GM18861 (cell line): ENCODE measurements at regions not wholly inside any gene's neighbourhood (a gene's known extent, or its start where the extent isn't known, plus 50 kb on each side); places are given as distances from the start of the nearest gene placed in this dataset.

Source experiments
- ATAC-seq: cut with Tn5 transposase; IDR thresholded peaks from one replicate; pipeline ENCODE4 v1.9.1; 2021; ENCODE audit not compliant: unreplicated experiment

DNA sequence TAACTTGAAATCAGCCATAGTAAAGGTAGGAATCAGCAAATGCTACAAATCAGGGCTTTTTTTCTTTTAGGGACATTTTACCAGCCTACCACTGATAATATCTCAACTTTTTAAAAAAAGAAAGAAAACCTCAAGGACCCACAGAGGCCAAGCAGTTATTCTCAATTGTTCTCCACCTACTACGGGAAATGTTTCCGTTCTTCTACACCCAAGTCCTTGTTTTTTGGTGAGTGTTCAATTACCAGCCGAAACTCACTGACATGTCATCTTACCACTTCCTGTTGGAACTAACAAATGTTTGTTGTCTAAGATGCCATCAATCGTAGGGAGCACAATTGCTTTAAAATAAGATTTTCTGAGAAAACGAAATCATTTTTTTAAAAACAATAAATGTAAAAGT is 50.2 kb upstream of the CDK1 start:
- no peak for ATAC-seq

- no peak for ATAC-seq
Measured at GRCh38 chr10:60726257-60726656, 52.0 kb upstream of the CDK1 start.

- ATAC-seq, result no peak
Measured at GRCh38 chr10:60722623-60723022, 55.7 kb upstream of the CDK1 start.

- ATAC-seq, result no peak
Measured at GRCh38 chr10:60719721-60720120, 58.6 kb upstream of the CDK1 start.

GRCh38 chr10:60718886-60719285 is 59.4 kb upstream of the CDK1 start:
- no peak for ATAC-seq

DNA sequence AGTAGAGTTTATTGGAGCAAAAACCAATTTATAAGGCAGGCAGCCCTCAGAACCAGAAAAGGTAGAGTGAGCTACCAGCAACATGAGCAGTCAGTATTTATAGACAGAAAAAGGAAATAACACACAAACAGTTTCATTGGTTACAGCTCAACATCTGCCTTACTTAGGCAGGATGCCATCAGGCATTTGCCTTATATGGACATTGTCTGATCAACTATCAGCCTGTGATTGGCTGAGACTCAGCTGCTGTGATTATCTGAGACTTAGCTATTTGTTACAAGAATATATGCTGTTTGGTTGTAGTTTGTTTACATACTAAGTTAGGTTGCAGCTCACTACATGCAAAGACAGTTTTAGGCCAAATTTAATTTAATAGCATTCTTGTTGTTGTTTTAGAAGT is 60.4 kb upstream of the CDK1 start:
- peak; percentile 75 for ATAC-seq

DNA sequence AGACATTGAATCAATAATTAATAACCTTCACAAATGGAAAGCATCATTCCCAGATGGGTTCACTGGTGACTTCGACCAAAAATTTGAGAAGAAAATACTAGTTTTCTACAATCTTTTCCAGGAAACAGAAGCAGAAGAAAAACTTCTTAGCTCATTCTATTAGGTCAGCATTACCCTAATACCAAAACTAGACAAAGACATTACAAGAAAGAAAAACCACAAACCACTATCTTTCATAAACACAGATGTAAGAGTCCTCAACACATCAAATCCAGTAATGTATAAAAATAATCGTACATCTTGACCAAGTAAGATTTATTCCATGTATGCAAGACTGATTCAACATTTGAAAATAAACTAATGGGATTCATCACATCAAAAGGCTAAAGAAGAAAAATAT is 64.0 kb upstream of the CDK1 start:
- ATAC-seq, result no peak

GRCh38 chr10:60711496-60711895 is 66.8 kb upstream of the CDK1 start:
- ATAC-seq, result no peak

DNA sequence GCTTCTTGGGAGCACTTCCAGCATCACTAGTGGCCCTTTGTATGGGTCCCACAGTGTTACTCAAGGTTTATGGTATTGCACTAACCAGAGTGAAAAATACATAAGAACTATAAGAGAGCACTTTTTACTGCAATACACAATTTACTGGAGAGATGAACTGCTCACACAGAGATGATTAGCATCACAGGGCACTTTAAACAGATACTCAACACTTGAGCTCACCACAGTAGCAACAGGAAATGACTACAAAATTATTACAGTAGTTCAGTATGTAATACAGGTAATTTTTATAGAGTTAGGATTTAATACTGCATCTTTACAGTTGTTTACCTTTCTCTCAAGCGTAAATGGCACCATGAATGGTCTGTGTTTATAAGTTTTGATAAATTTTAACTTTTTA is 68.2 kb upstream of the CDK1 start:
- ATAC-seq, result no peak

GRCh38 chr10:60708666-60709065 is 69.6 kb upstream of the CDK1 start:
- no peak for ATAC-seq

- no peak for ATAC-seq
Measured at GRCh38 chr10:60707841-60708240, 70.4 kb upstream of the CDK1 start.

- ATAC-seq, result no peak
Measured at GRCh38 chr10:60706146-60706545, 72.1 kb upstream of the CDK1 start.

- no peak for ATAC-seq
Measured at GRCh38 chr10:60705376-60705775, 72.9 kb upstream of the CDK1 start.

DNA sequence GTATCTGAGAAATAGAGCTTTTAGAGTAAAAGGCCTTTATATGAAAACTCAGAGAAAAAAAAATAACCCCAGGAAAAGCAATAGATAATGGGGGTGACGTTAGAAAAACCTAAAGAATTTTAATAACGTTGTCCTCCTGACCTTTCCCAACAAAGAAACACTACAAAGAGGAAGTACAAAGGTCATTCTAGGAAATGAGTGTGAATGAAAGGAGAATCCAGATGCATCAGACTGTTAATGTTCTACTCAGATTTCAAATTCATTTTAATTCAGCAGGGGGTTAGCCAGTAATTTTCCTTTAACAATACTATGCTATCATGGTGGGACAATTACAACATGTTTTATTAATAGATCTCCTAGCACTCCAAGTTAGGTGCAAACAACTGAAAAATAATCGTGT is 73.8 kb upstream of the CDK1 start:
- ATAC-seq, result no peak

GRCh38 chr10:60703266-60704041 is 74.8 kb upstream of the CDK1 start:
- no peak for ATAC-seq

DNA sequence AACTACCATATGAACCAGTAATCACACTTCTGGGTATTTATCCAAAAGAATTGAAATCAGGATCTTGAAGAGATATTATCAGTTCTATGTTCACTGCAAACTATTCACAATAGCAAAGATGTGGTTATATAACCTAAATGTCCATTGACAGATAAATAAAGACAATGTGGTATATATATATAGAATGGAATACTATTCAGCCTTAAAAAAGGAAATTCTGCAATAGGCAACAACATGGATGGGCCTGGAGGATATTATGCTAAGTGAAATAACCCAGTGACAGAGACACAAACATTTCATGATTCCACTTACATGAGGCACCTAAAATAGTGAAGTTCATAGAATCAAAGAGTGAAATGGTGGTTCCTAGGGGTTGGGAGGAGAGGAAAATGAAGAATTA is 90.6 kb upstream of the CDK1 start:
- ATAC-seq, result no peak

GRCh38 chr10:60684091-60684490 is 94.2 kb upstream of the CDK1 start:
- no peak for ATAC-seq

- no peak for ATAC-seq
Measured at GRCh38 chr10:60681103-60681502, 97.2 kb upstream of the CDK1 start.

- no peak for ATAC-seq
Measured at GRCh38 chr10:60679388-60679990, 98.8 kb upstream of the CDK1 start.

DNA sequence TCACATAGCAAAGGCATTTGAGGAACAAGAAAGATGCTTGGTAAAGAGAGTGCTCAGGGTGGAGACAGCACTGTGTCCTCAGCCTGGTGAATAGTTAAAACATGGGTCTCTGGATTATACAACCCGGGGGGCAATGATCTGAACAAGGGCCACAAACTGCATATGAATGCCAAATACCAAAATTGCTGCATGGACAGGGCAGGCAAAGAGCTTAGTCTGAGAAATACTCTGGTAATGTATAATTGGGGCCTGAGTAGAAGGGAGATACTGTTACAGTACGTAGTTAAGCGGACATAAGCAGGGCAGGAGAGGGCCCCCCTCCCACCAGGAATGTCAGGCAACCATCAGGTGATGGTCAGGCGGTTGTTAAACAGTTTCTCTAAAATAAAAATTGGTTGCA is 99.3 kb upstream of the CDK1 start:
- no peak for ATAC-seq

GRCh38 chr10:60677531-60678129 is 100.6 kb upstream of the CDK1 start:
- ATAC-seq, result no peak

DNA sequence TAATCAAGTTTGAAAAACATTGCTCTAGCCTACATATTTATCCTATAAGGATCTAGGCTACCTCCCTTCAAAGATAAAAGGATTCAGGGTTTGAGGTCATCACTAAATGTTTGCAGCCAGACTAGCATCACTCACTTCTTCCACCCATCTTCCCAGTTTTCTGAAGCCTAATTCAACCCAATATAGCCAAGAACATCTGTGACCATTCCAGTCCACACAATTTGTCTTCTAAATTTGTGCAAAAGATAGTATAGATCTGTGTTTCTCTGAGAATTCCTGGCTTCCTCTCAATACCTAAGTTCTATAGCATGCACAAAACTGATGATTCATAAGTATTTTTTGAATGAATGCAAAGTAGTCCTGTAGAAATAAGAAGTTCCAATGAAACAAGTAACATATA is 103.0 kb upstream of the CDK1 start:
- ATAC-seq, result no peak

DNA sequence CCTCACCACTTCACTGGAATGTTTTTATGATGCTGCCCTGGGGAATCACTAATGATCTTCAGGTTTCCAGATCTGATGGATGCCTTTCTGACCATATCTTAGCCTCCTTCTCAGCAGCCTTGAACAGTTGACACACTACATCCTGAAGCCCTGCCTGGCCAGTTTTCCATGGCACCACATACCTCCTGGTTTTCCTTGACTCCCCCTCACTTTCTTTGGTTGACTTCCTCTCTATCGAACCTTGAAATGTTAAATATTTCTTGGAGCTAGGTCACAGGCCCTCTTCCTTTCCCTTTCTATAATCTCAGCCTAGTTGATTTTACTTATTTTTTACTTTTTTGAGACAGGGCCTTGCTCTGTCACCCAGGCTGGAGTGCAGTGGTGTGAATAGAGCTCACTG is 108.8 kb upstream of the CDK1 start:
- ATAC-seq, result no peak
